ENCODE measurements at regions not wholly inside any gene's neighbourhood (a gene's known extent, or its start where the extent isn't known, plus 50 kb on each side); places are given as distances from the start of the nearest gene placed in this dataset.
"Not testable (repeated sequence)": the region's sequence is repeated elsewhere in the genome, so short reads cannot be mapped to it uniquely, and the experiment has no call there.

GRCh38 chr1:232140419-232141166 lies 489.3 kb downstream of the SIPA1L2 start:
- no peak for DNase-seq (ENCODE audit: low read depth in 3 of 3)

GRCh38 chr1:232139444-232139843 lies 490.5 kb downstream of the SIPA1L2 start:
- DNase-seq (ENCODE audit: low read depth in 3 of 3): no peak

DNA sequence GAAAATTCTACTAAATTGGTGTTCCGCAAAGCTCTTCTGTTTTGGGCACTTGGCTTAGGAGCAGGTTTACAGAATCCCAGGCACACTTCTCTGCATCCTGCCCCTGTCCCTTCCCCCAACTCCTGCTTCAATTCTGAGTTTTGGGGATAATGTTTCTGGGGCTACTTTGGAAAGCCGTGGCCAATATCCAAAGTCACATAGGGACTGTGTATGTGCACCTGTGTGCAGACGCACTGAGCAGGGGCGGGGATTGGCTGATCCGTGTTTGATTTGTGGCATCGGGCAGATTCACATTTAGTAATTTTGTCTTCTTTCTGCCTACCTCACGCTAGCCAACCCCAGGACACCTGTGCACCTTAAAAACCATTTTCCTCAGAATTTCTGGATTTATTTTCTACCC lies 491.9 kb downstream of the SIPA1L2 start:
- DNase-seq (ENCODE audit: low read depth in 3 of 3): no peak

DNA sequence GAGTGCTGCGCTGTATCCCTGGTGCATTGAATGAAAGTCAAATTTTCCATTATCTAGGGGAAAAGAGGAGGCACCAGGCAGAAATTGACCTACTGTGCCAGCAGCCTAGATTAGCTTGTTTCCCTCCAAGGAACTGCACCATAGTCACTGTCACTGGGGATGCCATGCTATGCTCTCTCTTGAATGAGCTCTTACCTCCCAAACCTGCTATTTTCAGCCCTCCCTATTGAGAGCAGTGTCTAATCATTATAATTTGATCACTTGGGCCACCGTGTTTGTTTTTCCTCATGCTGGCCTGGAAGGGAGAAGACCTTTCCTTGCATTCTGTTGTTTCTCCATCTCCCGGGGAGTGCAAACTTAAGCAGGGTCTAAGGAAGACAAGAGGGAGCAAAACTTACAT lies 492.9 kb downstream of the SIPA1L2 start:
- DNase-seq (ENCODE audit: low read depth in 3 of 3): no peak

DNA sequence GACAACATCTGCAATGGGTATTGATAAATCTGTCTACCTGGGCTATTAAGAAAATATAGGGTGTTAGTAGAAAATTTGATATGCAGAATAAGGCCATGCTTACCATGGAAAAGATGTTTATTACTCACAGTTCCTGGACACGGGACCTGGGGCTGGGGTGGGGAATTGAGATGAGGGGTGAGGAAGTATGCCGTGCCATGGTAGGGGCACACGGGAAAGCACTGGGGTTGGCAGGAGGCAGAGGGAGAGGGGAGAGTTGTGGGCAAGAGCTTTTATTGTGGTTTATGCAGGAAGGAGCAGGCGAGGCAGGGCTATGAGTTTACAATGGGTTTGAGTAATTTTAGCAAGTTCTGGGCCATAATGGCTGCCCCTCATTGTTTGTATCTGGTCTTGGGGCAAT lies 493.8 kb downstream of the SIPA1L2 start:
- DNase-seq (ENCODE audit: low read depth in 3 of 3): no peak

- DNase-seq (ENCODE audit: low read depth in 3 of 3): no peak
Observed at GRCh38 chr1:232134365-232134764, 495.6 kb downstream of the SIPA1L2 start.

DNA sequence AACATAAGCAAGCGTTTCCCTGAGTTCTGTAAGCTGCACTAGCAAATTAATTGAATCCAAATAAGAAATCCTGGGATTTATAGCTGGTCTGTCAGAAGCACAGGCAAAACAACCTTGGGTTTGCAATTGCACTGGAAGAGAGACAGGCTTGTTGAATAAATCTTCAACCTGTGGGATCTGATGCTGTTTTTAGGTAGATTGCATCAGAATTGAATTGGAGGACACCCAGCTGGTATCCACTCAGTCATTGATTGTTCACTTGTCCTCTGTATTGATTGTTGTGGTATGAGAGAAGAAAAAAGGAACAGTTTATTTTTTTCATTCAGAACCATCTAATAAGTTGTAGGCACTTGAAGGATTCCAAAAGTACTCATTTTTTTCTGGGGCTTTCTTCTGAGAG lies 497.4 kb downstream of the SIPA1L2 start:
- no peak for DNase-seq (ENCODE audit: low read depth in 3 of 3)

DNA sequence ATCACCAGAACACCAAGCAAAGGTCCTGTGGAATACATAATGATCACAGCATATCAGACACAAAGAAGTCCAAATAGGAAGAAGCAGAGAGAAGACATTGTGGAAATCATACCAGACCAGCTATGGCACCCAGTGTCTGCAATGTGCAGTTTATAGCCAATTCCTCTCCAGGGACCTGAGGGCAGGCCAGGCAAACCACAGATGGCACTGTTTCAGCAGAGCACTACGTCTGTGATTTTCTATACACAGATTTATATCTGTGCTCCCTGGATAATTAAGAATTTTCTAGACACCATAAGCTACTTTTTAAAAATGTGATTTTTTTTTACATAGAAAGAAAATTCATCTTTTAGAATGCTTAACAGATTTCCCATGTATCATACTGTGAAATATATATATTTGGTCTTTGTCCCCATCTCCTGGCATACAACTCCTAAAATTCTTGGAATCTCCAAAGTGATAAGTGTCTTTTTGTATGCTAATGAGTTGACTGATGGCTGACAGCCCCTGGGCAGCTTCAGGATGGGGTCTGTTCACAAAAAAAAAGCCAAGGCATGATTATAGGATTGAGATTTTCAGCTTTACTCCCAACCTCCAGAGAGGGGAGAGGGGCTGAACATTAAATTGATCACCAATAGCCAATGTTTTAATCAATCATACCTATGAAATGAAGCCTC lies 498.1 kb downstream of the SIPA1L2 start:
- no peak for DNase-seq (ENCODE audit: low read depth in 3 of 3)

DNA sequence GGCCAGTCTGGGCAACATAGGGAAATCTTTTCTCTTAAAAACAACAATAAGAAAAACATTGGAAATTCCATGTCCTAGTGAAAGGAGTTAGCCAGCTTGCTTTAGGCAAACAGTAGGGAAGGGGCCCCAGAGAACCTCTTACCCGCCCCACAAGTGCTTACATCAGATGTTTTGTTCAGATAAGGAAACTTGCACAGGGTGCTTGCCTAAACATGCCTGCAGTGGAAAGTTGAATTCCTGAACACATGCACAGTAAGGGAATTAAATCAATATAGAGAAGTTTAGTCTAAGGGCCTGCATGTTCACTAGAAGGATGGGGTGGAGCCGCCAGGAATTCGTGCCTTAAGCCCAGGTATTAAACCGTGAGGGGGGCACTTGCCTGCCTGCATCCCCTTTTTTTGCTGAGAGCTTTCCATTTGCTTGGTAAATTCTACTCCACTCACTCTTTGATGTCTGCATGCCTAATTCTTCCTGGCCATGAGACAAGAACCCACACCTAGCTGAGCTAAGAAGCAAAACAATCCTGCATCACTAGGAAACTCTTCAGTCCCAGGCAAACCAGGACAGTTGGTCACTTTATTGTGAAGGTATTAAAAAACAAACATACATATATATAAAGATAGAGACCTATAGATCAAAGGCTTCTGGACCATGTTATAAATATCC lies 499.0 kb downstream of the SIPA1L2 start:
- no peak for DNase-seq (ENCODE audit: low read depth in 3 of 3)

DNA sequence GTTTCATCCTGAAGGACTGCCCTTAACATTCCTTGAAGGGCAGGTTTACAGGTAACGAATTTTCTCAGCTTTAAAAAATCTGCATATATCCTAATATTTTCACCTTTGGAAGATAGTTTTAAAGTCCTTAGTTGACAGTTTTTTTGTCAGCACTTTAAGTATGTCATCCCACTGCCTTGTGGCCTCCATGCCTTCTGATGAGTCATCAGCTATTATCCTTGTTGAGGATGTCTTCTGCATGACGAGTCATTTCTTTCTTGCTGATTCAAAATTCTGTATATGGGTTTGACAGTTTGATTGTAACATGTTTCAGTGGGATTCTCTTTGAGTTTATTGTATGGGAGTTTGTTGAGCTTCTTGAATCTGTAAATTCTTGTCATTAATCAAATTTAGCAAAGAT lies 500.6 kb downstream of the DISC1 start:
- DNase-seq (ENCODE audit: low read depth in 3 of 3): no peak

GRCh38 chr1:232123775-232124659 lies 497.4 kb downstream of the DISC1 start:
- no peak for DNase-seq (ENCODE audit: low read depth in 3 of 3)

DNA sequence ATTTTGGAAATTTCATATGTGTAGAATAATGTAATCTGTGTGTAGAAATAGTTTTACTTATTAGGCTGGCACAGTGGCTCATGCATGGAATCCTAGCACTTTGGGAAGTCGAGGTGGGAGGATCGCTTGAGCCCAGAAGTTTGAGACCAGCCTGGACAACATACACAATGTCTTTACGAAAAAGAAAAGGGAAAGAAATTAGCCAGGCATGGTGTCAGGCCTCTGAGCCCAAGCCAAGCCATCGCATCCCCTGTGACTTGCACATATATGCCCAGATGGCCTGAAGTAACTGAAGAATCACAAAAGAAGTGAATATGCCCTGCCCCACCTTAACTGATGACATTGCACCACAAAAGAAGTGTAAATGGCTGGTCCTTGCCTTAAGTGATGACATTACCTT lies 491.3 kb downstream of the DISC1 start:
- DNase-seq (ENCODE audit: low read depth in 3 of 3): not testable (repeated sequence)

DNA sequence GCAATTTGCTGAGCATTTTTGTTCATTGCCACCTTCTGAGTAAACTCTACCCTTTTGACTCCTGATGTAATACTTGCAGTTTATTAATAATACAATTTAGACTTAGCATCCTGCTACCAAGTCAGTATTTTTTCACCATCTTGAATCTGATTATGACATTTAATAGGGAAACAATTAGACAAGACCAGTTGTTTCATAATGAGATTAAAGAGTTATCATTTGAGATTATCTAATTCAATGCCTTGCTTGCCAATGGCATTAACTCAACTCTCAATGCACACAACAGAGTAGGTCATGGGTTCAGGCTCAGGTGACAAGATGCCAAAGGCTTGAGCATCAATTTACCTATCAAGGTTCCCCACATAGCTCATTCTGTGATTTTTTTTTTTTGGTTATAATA lies 488.4 kb downstream of the DISC1 start:
- no peak for DNase-seq (ENCODE audit: low read depth in 3 of 3)

GRCh38 chr1:232112076-232112475 lies 485.5 kb downstream of the DISC1 start:
- DNase-seq (ENCODE audit: low read depth in 3 of 3): no peak

- no peak for DNase-seq (ENCODE audit: low read depth in 3 of 3)
Observed at GRCh38 chr1:232111611-232112010, 485.0 kb downstream of the DISC1 start.

- no peak for DNase-seq (ENCODE audit: low read depth in 3 of 3)
Observed at GRCh38 chr1:232110281-232111090, 483.9 kb downstream of the DISC1 start.

DNA sequence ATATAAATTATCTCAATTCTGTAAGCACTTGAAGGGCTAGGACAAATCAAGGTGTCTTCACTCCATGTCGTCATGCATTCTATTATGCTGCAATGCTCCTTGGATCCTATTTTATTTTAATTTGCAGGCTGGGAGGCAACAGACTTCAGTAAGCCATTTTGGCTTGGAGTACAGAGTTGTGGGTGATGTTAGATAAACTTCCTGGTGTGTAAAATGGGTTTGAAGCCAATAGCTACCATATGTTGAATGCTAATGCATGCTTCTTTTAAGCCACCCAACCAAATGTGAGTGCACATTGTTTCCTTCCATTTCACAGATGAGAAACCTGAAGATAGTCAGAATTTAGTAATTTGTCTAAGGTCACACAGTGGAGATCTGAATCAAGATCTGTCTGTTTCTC lies 482.8 kb downstream of the DISC1 start:
- DNase-seq (ENCODE audit: low read depth in 3 of 3): no peak

GRCh38 chr1:232108598-232108997 lies 482.0 kb downstream of the DISC1 start:
- DNase-seq (ENCODE audit: low read depth in 3 of 3): no peak

GRCh38 chr1:232106415-232106814 lies 479.8 kb downstream of the DISC1 start:
- DNase-seq (ENCODE audit: low read depth in 3 of 3): no peak

GRCh38 chr1:232105561-232105960 lies 479.0 kb downstream of the DISC1 start:
- no peak for DNase-seq (ENCODE audit: low read depth in 3 of 3)

DNA sequence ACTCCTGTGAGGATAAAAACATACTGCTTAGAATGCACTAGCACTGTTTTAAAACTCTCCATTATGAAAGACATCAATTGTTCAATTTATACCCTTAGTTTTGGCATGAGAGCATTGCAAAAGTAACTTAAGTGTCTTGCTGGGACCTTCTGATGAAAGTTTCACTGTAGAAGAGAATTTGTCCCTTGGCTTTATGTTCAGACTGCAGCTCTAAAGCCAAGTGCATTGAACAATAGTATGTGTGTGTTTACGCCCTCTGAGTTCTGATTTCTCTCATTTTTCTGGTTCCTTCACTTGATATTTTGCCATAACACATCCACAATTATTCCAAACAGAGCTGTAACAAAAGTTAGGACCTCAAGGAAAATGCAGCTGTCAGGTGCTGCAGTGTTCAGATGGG lies 474.6 kb downstream of the DISC1 start:
- DNase-seq (ENCODE audit: low read depth in 3 of 3): no peak

Data from stimulated activated CD4-positive, alpha-beta T cell treated with anti-CD3 and anti-CD28 coated beads, TNF-alpha, amount 100 ng/mL, for 48 hours (primary cell).